ENCODE measurements at regions not wholly inside any gene's neighbourhood (a gene's known extent, or its start where the extent isn't known, plus 50 kb on each side); places are given as distances from the start of the nearest gene placed in this dataset.

DNA sequence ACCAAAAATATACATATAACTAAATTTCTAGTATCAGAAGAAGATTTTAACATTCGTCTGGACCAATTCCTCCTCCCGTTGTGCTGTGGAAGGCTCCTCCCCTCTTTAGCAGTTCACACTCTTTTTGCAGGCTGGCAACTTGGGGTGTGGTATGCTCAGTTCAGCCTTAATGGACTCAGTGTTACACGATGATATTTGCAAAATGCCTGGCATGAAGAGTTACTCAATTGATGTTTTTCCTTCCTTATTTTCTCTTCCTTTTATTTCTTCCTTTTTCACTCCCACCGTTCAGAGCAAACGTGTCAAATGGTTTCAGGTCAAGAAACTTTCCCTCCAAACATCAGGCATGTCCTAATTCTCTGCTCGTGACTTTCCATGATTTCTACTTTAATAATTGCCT is 248.3 kb downstream of the PHF14 start:
- H3K9me3 Mint-ChIP-seq, result no peaks in the 10 kb centered on the region
- ChIA-PET POLR2A (no interaction called here), CTCF (no interaction called here)
- no peak for DNase-seq
- no peak overlapping the region for H3K27ac Mint-ChIP-seq
- no peak overlapping the region for H3K4me3 Mint-ChIP-seq
- no peaks in the 10 kb centered on the region for H3K36me3 Mint-ChIP-seq (ENCODE audit: low read depth)
- peaks cover 11% of the 10 kb centered on the region for H3K27me3 Mint-ChIP-seq
- H3K4me1 Mint-ChIP-seq, result no peaks in the 10 kb centered on the region

DNA sequence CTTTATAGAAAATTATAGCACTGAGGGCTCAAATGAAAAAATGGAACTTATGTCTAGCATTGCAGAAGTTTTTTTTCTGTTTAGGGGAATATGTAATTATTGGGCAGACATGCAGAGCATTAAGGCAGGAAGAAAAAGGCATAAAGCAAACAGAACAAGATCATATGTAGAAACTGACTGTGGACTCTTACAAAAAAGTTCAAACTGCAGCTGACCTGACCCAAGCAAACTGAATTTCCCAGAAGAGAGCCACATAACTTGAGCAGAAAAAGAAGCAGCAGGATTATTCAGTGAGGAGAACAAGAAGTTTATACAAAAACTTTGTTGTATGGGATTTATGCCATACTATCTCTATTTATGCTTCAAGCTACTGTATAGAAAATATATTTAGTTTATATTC is 250.9 kb downstream of the PHF14 start:
- Mint-ChIP-seq H3K27me3 (peaks cover 11% of the 10 kb centered on the region), H3K4me1 (no peaks in the 10 kb centered on the region), H3K27ac (no peak overlapping the region), H3K36me3 (ENCODE audit: low read depth) (no peaks in the 10 kb centered on the region), H3K4me3 (no peak overlapping the region), H3K9me3 (no peaks in the 10 kb centered on the region)
- ChIA-PET POLR2A (interaction anchor here (0.6 to 0.7 kb wide), 2 partner anchors 29 to 1915 kb away, joined by 6 to 7 read pairs; no protein-coding TSS in a partner anchor), CTCF (interaction anchor here (1.6 kb wide), 1 partner anchor 12 kb away, joined by 5 read pairs; no protein-coding TSS in a partner anchor)
- DNase-seq, result no peak

GRCh38 chr7:11228515-11228914 is 254.8 kb downstream of the PHF14 start:
- DNase-seq, result no peak
- POLR2A ChIA-PET, result interaction anchor here (0.7 kb wide), 1 partner anchor 728 kb away, joined by 3 read pairs; no protein-coding TSS in a partner anchor
- Mint-ChIP-seq H3K9me3 (no peaks in the 10 kb centered on the region), H3K27ac (no peak overlapping the region), H3K27me3 (peaks cover 6% of the 10 kb centered on the region), H3K4me3 (no peak overlapping the region), H3K4me1 (no peaks in the 10 kb centered on the region), H3K36me3 (ENCODE audit: low read depth) (no peaks in the 10 kb centered on the region)
- CTCF ChIA-PET, result no interaction called here

GRCh38 chr7:11231190-11231589 is 257.5 kb downstream of the PHF14 start:
- CTCF ChIA-PET, result no interaction called here
- Mint-ChIP-seq H3K27ac (no peak overlapping the region), H3K9me3 (no peaks in the 10 kb centered on the region), H3K4me1 (no peaks in the 10 kb centered on the region), H3K4me3 (no peak overlapping the region), H3K27me3 (peaks cover 3% of the 10 kb centered on the region), H3K36me3 (ENCODE audit: low read depth) (no peaks in the 10 kb centered on the region)
- POLR2A ChIA-PET, result no interaction called here
- DNase-seq, result no peak

DNA sequence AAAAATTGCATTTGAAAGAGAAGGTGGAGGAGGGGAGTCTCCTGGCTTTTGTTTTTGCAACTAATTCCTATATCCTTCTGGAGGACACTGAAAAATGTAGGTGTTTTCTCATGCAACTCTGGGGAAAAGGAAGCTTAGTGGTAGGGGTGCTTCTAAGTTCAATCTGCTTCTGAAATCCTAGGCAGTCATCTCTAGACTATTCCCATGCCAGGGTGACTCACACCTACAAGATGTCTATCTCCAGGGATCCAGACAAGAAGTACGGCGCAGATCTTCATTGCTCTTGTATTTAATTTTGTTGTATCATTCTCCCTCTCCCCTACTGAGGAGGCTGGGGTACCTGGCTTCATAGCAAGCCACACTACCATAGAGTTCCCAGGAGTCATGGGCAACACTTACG is 258.8 kb downstream of the PHF14 start:
- Mint-ChIP-seq H3K27ac (no peak overlapping the region), H3K4me1 (no peaks in the 10 kb centered on the region), H3K27me3 (peaks cover 3% of the 10 kb centered on the region), H3K36me3 (ENCODE audit: low read depth) (no peaks in the 10 kb centered on the region), H3K4me3 (no peak overlapping the region), H3K9me3 (no peaks in the 10 kb centered on the region)
- POLR2A ChIA-PET, result no interaction called here
- CTCF ChIA-PET, result no interaction called here
- no peak for DNase-seq

DNA sequence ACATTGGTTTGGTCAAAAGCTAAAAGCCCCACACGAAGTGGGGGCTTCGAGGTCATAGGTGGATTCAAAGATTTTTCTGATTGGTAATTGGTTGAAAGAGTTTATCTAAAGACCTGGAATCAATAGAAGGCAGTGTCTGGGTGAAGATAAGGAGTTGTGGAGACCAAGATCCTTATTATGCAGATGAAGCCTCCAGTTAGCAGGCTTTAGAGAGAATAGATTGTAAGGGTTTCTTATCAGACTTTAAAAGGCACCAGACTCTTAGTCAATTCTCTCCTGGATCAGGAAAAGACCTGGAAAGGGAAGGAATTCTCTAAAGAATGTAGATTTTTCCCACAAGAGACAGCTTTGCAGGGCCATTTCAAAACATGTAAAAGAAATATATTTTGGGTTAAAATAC is 260.2 kb downstream of the PHF14 start:
- Mint-ChIP-seq H3K27me3 (peaks cover 3% of the 10 kb centered on the region), H3K4me3 (no peak overlapping the region), H3K4me1 (no peaks in the 10 kb centered on the region), H3K36me3 (ENCODE audit: low read depth) (no peaks in the 10 kb centered on the region), H3K9me3 (no peaks in the 10 kb centered on the region), H3K27ac (no peak overlapping the region)
- DNase-seq, result no peak
- CTCF ChIA-PET, result no interaction called here
- POLR2A ChIA-PET, result no interaction called here

DNA sequence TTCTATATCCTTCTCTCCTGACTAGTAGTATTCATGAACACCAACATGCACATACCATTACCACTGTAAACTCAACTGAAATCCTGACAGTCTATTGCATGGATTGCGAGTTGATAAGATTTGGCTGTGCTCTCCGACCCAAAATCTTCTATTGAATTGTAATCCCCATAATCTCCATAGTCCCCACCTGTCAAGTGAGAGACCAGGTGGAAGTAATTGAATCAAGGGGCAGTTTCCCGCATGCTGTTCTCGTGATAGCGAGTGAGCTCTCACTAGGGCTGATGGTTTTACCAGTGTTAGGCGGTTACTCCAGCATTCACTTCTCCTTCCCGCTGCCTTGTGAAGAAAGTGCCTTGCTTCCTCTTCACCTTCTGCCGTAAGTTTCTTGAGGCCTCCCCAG is 261.8 kb downstream of the PHF14 start:
- ChIA-PET POLR2A (no interaction called here), CTCF (no interaction called here)
- Mint-ChIP-seq H3K27ac (no peak overlapping the region), H3K36me3 (ENCODE audit: low read depth) (no peaks in the 10 kb centered on the region), H3K27me3 (no peaks in the 10 kb centered on the region), H3K4me3 (no peak overlapping the region), H3K9me3 (no peaks in the 10 kb centered on the region), H3K4me1 (no peaks in the 10 kb centered on the region)
- no peak for DNase-seq

DNA sequence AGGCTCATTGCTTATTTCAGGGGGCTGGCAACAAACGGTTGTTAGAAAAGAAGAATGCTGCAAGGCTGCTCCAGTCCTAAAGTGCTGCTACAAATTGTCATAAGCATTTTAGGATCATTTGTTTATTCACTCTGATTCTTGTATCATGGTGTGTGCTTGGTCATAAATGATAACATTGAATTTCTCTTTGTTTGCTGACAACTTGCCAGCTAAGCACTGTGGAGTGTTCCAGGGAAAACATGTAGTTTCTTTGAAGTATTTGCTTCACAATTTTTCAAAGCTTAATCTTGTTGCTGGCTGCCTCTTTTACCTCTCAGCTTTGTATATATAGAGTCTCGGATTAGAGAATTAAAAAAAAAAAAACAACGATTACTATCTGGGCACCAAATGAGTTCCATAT is 263.0 kb downstream of the PHF14 start:
- ChIA-PET POLR2A (no interaction called here), CTCF (interaction anchor here (0.6 kb wide), 1 partner anchor 48 kb away, joined by 3 read pairs; no protein-coding TSS in a partner anchor)
- Mint-ChIP-seq H3K27ac (no peak overlapping the region), H3K27me3 (no peaks in the 10 kb centered on the region), H3K4me3 (no peak overlapping the region), H3K36me3 (ENCODE audit: low read depth) (no peaks in the 10 kb centered on the region), H3K9me3 (no peaks in the 10 kb centered on the region), H3K4me1 (no peaks in the 10 kb centered on the region)
- DNase-seq, result no peak

DNA sequence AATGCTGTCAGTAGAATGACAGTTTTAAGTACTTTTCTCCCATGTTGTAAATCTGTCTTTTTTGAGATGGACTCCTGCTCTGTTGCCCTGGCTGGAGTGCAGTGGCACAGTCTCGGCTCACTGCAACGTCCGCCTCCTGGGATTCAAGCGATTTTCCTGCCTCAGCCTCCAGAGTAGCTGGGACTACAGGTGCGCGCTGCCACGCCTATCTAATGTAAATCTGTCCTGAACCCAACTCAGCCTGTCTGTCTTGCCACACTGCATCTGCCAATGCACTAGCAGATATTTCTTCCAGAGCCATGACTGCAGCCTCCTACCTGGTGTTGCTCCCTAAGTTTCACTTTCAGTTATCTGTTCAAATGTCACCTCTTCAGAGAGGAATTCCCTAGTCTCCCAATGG is 264.1 kb downstream of the PHF14 start:
- no peak overlapping the region for H3K4me3 Mint-ChIP-seq
- no peaks in the 10 kb centered on the region for H3K36me3 Mint-ChIP-seq (ENCODE audit: low read depth)
- no peaks in the 10 kb centered on the region for H3K27me3 Mint-ChIP-seq
- ChIA-PET CTCF (no interaction called here), POLR2A (no interaction called here)
- no peak for DNase-seq
- H3K4me1 Mint-ChIP-seq, result no peaks in the 10 kb centered on the region
- H3K27ac Mint-ChIP-seq, result no peak overlapping the region
- no peaks in the 10 kb centered on the region for H3K9me3 Mint-ChIP-seq

GRCh38 chr7:11239316-11239715 is 265.6 kb downstream of the PHF14 start:
- ChIA-PET CTCF (interaction anchor here (0.6 to 1.0 kb wide), 3 partner anchors 12 to 22 kb away, joined by 3 read pairs; no protein-coding TSS in a partner anchor), POLR2A (no interaction called here)
- Mint-ChIP-seq H3K36me3 (ENCODE audit: low read depth) (no peaks in the 10 kb centered on the region), H3K27ac (no peak overlapping the region), H3K4me1 (no peaks in the 10 kb centered on the region), H3K4me3 (no peak overlapping the region), H3K9me3 (no peaks in the 10 kb centered on the region), H3K27me3 (no peaks in the 10 kb centered on the region)
- no peak for DNase-seq

- no peaks in the 10 kb centered on the region for H3K9me3 Mint-ChIP-seq
- ChIA-PET POLR2A (no interaction called here), CTCF (interaction anchor here (0.6 to 0.7 kb wide), 2 partner anchors 275 to 662 kb away, joined by 3 to 5 read pairs; no protein-coding TSS in a partner anchor)
- H3K36me3 Mint-ChIP-seq (ENCODE audit: low read depth), result no peaks in the 10 kb centered on the region
- H3K27ac Mint-ChIP-seq, result no peak overlapping the region
- no peak overlapping the region for H3K4me3 Mint-ChIP-seq
- no peak for DNase-seq
- H3K4me1 Mint-ChIP-seq, result no peaks in the 10 kb centered on the region
- peaks cover 2% of the 10 kb centered on the region for H3K27me3 Mint-ChIP-seq
Observed at GRCh38 chr7:11243739-11244138, 270.1 kb downstream of the PHF14 start.

DNA sequence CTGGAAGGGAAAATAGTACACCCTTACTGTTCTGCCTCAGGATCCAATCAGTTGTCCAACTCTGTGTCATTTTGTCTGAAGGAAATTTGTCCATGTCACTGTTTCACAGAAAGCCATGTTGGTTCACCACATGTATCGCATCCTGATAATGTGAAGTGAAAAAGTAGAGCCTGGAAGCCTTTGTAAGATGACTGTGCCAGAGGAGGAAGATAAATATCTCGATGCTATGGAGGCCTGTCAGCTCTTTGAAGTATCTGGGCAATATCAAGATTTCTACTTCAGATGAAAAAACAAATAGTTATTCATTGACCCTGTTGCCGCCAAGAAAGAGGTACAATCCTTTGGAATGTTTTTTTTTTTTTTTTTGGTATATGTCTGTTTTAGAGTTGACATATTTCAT is 270.5 kb downstream of the PHF14 start:
- no peaks in the 10 kb centered on the region for H3K4me1 Mint-ChIP-seq
- DNase-seq, result no peak
- H3K4me3 Mint-ChIP-seq, result no peak overlapping the region
- no peaks in the 10 kb centered on the region for H3K36me3 Mint-ChIP-seq (ENCODE audit: low read depth)
- H3K9me3 Mint-ChIP-seq, result no peaks in the 10 kb centered on the region
- ChIA-PET CTCF (interaction anchor here (0.6 to 0.7 kb wide), 2 partner anchors 275 to 661 kb away, joined by 3 to 5 read pairs; no protein-coding TSS in a partner anchor), POLR2A (no interaction called here)
- no peak overlapping the region for H3K27ac Mint-ChIP-seq
- H3K27me3 Mint-ChIP-seq, result peaks cover 2% of the 10 kb centered on the region

DNA sequence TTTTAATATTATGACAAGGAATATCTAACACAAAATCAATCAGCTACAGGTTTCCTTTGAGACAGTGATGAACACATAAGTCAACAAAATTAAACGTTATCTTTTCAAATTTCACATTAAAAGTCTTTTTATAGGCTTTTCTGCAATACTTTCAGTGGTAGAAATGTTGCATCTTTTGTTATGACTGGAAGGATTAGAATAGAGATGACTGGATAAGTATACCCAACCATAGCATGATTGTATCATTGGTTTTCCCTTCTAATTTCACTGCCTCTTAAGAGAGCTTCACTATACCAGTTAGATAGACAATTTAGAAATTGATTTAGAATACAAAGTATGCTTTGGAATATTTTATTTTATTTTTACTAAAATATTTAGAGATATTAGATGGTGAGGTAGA is 273.9 kb downstream of the PHF14 start:
- DNase-seq, result no peak
- no peaks in the 10 kb centered on the region for H3K9me3 Mint-ChIP-seq
- ChIA-PET CTCF (no interaction called here), POLR2A (no interaction called here)
- no peaks in the 10 kb centered on the region for H3K4me1 Mint-ChIP-seq
- no peak overlapping the region for H3K4me3 Mint-ChIP-seq
- peaks cover 2% of the 10 kb centered on the region for H3K27me3 Mint-ChIP-seq
- no peak overlapping the region for H3K27ac Mint-ChIP-seq
- H3K36me3 Mint-ChIP-seq (ENCODE audit: low read depth), result no peaks in the 10 kb centered on the region

- Mint-ChIP-seq H3K4me1 (no peaks in the 10 kb centered on the region), H3K36me3 (ENCODE audit: low read depth) (no peaks in the 10 kb centered on the region), H3K9me3 (no peaks in the 10 kb centered on the region), H3K27ac (no peak overlapping the region), H3K4me3 (no peak overlapping the region), H3K27me3 (no peaks in the 10 kb centered on the region)
- DNase-seq, result no peak
- CTCF ChIA-PET, result interaction anchor here (0.6 kb wide), 1 partner anchor 12 kb away, joined by 3 read pairs; no protein-coding TSS in a partner anchor
- POLR2A ChIA-PET, result no interaction called here
Observed at GRCh38 chr7:11251436-11251835, 277.8 kb downstream of the PHF14 start.
